ENCODE measurements at regions not wholly inside any gene's neighbourhood (a gene's known extent, or its start where the extent isn't known, plus 50 kb on each side); places are given as distances from the start of the nearest gene placed in this dataset.

DNA sequence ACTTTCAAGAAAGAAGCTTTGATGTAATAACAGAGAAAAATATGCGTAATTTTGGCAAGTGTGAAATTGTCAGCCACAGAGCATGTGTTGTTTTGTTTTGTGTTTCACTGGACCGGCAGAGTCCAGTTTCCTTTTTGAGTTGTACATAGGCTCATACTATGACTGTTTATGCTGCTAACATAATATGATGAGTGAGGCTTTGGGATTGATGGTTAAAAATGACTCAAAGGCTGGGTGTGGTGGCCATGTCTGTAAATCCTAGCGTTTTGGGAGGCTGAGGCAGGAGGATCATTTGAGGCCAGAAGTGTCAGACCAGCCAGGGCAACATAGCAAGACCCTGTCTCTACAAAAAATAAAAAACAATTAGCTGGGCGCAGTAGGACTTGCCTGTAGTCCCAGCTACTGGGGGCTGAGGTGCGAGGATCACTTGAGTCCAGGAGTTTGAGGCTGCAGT is 487.9 kb downstream of the PCNX1 start:
- DNase-seq, result no peak
- Histone ChIP-seq H3K4me2 (no peak overlapping the region), H3K9me2 (ENCODE audit: insufficient read depth) (no peaks in the 10 kb centered on the region), H2AFZ (no peak overlapping the region), H3K27ac (no peak overlapping the region), H3K9me3 (ENCODE audit: insufficient read depth, low read depth) (no peaks in the 10 kb centered on the region), H3K79me2 (ENCODE audit: low read depth) (peaks cover 93% of the 10 kb centered on the region), H3K36me3 (ENCODE audit: low read depth) (0 out of 2 replicates have a peak, but pooled peaks cover 5% of the 10 kb centered on the region), H3K27me3 (ENCODE audit: insufficient read depth, low read depth) (no peaks in the 10 kb centered on the region), H3K4me3 (no peak overlapping the region), H3F3A (ENCODE audit: insufficient read depth, low read depth) (peaks cover 41% of the 10 kb centered on the region), H4K20me1 (ENCODE audit: insufficient read depth) (peaks cover 48% of the 10 kb centered on the region), H3K4me1 (replicated peaks; ENCODE audit: insufficient read depth) (0 out of 2 replicates have a peak, but pooled peaks cover 4% of the 10 kb centered on the region)
- CTCF ChIA-PET, result no interaction called here
- intact Hi-C loops (cut with micrococcal nuclease; ENCODE audit: unreplicated experiment), result no loop called here
- POLR2A ChIA-PET (ENCODE audit: unreplicated experiment), result no interaction called here
- TF ChIP-seq, protein P1, sequence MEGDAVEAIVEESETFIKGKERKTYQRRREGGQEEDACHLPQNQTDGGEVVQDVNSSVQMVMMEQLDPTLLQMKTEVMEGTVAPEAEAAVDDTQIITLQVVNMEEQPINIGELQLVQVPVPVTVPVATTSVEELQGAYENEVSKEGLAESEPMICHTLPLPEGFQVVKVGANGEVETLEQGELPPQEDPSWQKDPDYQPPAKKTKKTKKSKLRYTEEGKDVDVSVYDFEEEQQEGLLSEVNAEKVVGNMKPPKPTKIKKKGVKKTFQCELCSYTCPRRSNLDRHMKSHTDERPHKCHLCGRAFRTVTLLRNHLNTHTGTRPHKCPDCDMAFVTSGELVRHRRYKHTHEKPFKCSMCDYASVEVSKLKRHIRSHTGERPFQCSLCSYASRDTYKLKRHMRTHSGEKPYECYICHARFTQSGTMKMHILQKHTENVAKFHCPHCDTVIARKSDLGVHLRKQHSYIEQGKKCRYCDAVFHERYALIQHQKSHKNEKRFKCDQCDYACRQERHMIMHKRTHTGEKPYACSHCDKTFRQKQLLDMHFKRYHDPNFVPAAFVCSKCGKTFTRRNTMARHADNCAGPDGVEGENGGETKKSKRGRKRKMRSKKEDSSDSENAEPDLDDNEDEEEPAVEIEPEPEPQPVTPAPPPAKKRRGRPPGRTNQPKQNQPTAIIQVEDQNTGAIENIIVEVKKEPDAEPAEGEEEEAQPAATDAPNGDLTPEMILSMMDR (conservative IDR thresholded peaks at IDR 0.05), result no peak
- no peak for TF ChIP-seq EZH2 (IDR thresholded peaks at IDR 0.05; ENCODE audit: low read depth)
- no TSS peak for BruUV-seq (replicated peaks)

DNA sequence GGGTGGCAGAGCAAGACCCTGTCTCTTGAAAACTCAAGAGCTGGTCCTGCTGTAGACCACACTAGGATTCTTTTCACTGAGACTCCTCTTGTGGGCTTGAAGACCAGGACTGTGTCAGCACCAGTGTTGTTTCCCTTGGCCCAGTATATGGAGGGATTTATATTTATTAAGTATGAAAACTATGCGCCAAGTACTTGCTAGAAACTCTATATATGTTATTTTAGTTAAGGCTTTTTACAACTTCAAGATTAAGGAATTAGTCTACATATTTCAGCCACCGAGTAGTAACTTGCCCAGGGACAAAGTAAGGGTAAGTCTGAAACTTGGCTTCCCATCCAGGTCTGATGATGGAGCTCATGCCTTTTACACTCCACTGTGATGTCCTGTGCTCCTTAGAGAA is 488.4 kb downstream of the PCNX1 start:
- intact Hi-C loops (cut with micrococcal nuclease; ENCODE audit: unreplicated experiment), result no loop called here
- Histone ChIP-seq H2AFZ (no peak overlapping the region), H3K27ac (no peak overlapping the region), H3K9me3 (ENCODE audit: insufficient read depth, low read depth) (no peaks in the 10 kb centered on the region), H3F3A (ENCODE audit: insufficient read depth, low read depth) (peaks cover 39% of the 10 kb centered on the region), H3K4me3 (no peak overlapping the region), H3K4me1 (replicated peaks; ENCODE audit: insufficient read depth) (0 out of 2 replicates have a peak, but pooled peaks cover 4% of the 10 kb centered on the region), H4K20me1 (ENCODE audit: insufficient read depth) (peaks cover 49% of the 10 kb centered on the region), H3K27me3 (ENCODE audit: insufficient read depth, low read depth) (no peaks in the 10 kb centered on the region), H3K36me3 (ENCODE audit: low read depth) (0 out of 2 replicates have a peak, but pooled peaks cover under 1% of the 10 kb centered on the region), H3K9me2 (ENCODE audit: insufficient read depth) (no peaks in the 10 kb centered on the region), H3K79me2 (ENCODE audit: low read depth) (peaks cover 91% of the 10 kb centered on the region), H3K4me2 (no peak overlapping the region)
- no peak for DNase-seq
- ChIA-PET POLR2A (ENCODE audit: unreplicated experiment) (interaction anchor here (0.5 kb wide), 1 partner anchor 865 kb away, joined by 6 read pairs; no protein-coding TSS in a partner anchor), CTCF (no interaction called here)
- BruUV-seq (replicated peaks), result no TSS peak
- TF ChIP-seq EZH2 (IDR thresholded peaks at IDR 0.05; ENCODE audit: low read depth), result no peak
- TF ChIP-seq, protein P1 (conservative IDR thresholded peaks at IDR 0.05), result no peak

DNA sequence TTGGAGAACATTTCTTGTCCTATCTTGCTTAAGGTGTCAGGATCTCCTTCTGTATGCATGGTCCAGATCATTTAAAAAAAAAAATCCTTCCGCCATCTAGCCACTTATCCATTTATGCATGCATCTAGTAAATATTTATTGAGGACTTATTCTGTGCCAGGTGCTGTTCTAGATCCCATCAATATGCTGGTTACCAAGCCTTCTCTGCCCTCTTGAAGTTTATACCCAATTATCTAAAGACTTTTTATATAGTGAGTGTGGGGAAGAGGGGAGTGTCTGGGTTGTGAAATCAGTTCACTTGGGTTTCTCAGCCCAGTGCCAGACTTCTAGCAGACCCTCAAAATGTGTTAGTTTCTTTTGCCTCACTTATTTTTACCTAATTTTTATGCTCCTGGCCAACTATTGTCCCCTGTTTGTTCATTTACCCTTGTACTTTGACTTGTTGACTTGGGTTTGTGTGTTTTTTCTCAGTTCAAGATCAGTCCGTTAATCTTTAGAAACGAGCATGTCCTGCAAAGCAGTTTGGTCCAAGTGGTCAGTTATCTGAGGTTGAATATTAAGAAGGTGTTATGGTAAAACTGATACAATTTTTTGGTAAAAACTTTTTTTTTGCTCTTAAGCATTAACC is 488.9 kb downstream of the PCNX1 start:
- BruUV-seq (replicated peaks), result no TSS peak
- no peak for DNase-seq
- ChIA-PET POLR2A (ENCODE audit: unreplicated experiment) (interaction anchor here (0.5 kb wide), 1 partner anchor 865 kb away, joined by 6 read pairs; no protein-coding TSS in a partner anchor), CTCF (no interaction called here)
- Histone ChIP-seq H3K4me2 (no peak overlapping the region), H2AFZ (no peak overlapping the region), H3K27me3 (ENCODE audit: insufficient read depth, low read depth) (no peaks in the 10 kb centered on the region), H3K36me3 (ENCODE audit: low read depth) (no peaks in the 10 kb centered on the region), H3K79me2 (ENCODE audit: low read depth) (peaks cover 94% of the 10 kb centered on the region), H3K9me2 (ENCODE audit: insufficient read depth) (no peaks in the 10 kb centered on the region), H3K4me3 (no peak overlapping the region), H3K27ac (no peak overlapping the region; the same call in 1 of the 2 replicates), H4K20me1 (ENCODE audit: insufficient read depth) (peaks cover 48% of the 10 kb centered on the region), H3K9me3 (ENCODE audit: insufficient read depth, low read depth) (no peaks in the 10 kb centered on the region), H3F3A (ENCODE audit: insufficient read depth, low read depth) (peaks cover 45% of the 10 kb centered on the region), H3K4me1 (replicated peaks; ENCODE audit: insufficient read depth) (peaks cover 8% of the 10 kb centered on the region; the same call in 1 of the 2 replicates)
- intact Hi-C loops (cut with micrococcal nuclease; ENCODE audit: unreplicated experiment), result no loop called here
- TF ChIP-seq, protein P1 (conservative IDR thresholded peaks at IDR 0.05), result no peak
- no peak for TF ChIP-seq EZH2 (IDR thresholded peaks at IDR 0.05; ENCODE audit: low read depth)

Measured in PC-9 (cell line).